AG10803 (cell line): ENCODE measurements at regions not wholly inside any gene's neighbourhood (a gene's known extent, or its start where the extent isn't known, plus 50 kb on each side); places are given as distances from the start of the nearest gene placed in this dataset.

ENCODE experiments used
- DNase-seq: peaks from one replicate; pipeline ENCODE4 v3.0.0; 2010; ENCODE audit warnings: low read depth
- H3K4me3 ChIP-seq: 2 replicates; pipeline ENCODE4 v1.5.1; 2011; ENCODE audit warnings: mild to moderate bottlenecking, low read length, control low read depth
- TF ChIP-seq, protein P1 (sequence below): conservative IDR thresholded peaks from 2 replicates; pipeline ENCODE4 v1.5.1; 2011; ENCODE audit warnings: mild to moderate bottlenecking, low read length, control low read depth, inconsistent platforms

DNA sequence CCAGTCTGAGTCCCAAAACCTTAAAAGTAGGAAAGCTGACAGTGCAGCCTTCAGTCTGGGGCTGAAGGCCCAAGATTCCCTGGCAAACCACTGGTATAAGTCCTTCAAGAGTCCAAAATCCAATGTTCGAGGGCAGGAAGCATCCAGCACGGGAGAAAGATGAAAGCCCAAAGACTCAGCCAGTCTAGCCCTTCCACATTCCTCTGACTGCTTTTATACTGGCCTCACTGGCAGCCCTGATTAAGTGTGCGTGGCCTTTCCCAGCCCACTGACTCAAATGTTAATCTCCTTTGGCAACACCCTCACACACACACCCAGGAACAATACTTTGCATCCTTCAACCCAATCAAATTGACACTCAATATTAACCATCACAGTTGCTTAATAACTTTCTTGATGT is 372.1 kb upstream of the CCDC196 start:
- DNase-seq, result no peak
- TF ChIP-seq, protein P1, sequence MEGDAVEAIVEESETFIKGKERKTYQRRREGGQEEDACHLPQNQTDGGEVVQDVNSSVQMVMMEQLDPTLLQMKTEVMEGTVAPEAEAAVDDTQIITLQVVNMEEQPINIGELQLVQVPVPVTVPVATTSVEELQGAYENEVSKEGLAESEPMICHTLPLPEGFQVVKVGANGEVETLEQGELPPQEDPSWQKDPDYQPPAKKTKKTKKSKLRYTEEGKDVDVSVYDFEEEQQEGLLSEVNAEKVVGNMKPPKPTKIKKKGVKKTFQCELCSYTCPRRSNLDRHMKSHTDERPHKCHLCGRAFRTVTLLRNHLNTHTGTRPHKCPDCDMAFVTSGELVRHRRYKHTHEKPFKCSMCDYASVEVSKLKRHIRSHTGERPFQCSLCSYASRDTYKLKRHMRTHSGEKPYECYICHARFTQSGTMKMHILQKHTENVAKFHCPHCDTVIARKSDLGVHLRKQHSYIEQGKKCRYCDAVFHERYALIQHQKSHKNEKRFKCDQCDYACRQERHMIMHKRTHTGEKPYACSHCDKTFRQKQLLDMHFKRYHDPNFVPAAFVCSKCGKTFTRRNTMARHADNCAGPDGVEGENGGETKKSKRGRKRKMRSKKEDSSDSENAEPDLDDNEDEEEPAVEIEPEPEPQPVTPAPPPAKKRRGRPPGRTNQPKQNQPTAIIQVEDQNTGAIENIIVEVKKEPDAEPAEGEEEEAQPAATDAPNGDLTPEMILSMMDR, result no peak
- no peak overlapping the region for H3K4me3 ChIP-seq

DNA sequence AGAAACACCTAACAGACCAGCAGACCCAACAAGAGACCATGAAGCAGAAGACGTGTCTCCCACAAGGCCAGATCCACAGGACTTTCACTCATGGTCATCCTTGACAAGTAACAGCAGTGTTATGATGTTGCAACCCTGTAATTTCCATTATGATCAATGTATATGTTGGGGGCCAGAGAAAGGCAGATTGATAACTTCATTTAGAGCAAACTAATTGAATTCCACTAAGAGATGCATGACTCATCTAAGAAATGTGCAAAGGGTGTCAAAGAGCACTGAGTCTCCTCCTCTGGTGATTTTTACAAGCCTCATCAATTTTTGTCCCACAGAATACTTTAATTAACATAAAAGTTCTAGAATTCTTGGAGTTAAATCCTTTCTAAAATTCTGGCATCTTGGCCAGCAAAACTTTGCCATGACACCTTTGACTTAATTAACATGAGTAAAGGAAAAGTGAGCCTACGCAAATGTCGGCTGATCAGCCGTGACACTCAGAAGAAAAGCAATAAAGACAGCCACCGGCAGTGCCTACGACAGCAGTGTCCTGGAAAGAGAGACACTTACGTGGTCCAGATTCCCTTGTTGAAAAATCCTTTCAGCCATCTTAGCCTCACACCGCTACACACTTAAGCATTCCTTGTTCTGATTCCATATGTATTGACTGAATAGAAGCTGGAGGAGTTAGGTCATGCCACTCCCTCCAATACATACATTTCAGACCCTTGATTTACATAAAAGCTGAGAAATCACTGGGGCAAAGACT is 370.2 kb upstream of the CCDC196 start:
- no peak for DNase-seq
- no peak overlapping the region for H3K4me3 ChIP-seq
- TF ChIP-seq, protein P1, result no peak

DNA sequence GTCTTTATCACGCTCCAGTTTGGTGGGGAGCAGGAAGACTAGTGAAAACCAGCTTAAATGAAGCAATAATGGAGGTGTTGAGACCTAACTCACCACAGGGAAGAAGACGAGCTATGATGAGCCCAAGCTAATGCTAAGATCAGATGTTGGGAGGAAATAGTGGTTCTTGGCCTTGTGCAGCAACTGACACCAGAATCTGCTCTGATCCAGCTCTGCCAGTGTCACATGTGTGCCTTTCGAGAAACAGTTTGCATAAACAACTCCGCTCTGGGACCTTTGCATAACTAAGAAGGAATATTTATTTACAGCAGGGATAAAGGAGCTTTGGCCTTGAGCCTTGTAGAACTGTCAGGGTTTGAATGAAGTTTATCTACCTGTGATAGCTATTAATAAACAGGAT is 369.4 kb upstream of the CCDC196 start:
- TF ChIP-seq, protein P1, result no peak
- no peak for DNase-seq
- no peak overlapping the region for H3K4me3 ChIP-seq

DNA sequence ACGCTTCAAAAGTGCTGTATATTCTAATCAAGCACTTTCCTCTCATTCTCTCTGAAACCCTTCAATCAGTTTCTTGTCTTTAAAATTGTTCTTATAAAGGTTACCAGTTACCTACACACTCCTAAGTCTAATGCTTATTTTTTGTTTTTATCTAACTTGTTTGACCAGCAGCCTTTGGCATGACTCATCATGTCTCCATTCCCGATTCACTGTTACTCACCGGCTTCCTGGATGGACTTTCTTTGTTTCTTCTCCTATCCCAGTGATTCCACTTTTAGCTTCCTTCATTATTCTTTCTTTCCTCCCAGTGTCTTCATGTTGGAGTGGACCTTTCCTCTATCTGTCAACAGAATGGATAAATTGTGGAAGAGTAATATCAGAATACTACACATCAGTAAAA is 368.6 kb upstream of the CCDC196 start:
- TF ChIP-seq, protein P1, result no peak
- DNase-seq, result peak; percentile 62
- no peak overlapping the region for H3K4me3 ChIP-seq

DNA sequence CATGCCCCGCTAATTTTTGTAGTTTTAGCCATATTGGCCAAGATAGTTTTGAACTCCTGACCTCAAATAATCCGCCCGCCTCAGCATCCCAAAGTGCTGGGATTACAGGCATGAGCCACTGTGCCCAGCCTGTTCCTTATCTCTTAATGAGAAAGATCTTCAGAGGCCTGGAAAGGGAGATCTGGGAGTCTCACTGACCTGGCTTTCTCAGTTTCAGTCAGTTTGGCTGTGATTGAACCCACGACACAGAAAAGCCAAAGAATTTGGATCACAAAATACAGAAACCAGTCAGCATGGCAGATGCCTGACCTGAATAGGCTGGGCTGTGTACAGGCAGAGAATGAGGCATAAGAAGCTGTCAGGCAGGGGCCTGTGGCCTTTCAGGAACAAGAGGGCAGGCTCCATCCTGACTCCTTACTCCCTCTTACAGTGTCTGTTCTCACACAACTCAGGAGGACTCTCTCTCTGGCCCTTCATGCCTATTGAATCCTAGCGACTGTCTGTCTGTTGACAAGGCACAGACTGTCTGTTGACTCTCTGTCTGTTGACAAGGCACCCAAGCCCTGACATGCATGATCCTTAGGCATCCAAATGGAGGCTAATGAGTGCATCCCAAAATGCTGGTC is 366.5 kb upstream of the CCDC196 start:
- TF ChIP-seq, protein P1, result no peak
- DNase-seq, result no peak
- H3K4me3 ChIP-seq, result no peak overlapping the region

DNA sequence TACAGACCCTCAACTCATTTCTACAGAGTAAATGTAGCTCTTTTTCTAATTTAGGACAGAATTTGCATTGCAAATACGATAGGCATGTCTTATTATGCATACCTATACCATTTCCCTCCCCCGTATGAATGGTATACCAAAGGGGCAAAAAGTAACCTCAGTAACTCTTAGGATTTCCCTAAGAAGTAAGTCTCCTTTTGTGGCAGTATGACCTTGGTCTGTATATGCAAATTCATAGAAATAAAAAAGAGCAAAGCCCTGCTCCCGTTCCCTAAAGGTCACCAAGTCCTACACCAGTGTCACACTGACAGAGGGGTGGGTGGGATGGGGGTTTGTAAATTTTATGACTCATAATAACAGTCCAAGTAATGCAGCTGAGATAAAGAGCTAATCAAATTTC is 365.8 kb upstream of the CCDC196 start:
- no peak for DNase-seq
- H3K4me3 ChIP-seq, result no peak overlapping the region
- TF ChIP-seq, protein P1, result no peak

DNA sequence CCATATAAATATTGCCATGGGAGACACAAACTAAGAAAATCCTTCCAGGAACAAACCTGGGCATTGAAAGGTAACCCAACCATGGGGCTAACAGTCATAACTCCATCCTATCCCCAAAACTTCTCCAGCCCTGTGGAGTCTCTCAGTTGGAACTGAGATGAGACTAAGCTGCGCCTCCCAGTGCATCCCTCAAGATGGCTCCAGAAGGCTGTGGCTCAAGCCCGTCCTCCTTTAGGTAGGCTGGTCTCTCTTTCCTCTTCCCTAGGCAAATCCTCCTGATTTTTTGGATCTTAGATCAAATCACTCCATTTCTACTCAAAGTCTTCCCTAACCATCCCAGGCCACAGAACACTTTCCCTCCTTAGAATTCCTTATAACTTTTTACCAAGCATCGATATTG is 364.3 kb upstream of the CCDC196 start:
- TF ChIP-seq, protein P1, result no peak
- no peak overlapping the region for H3K4me3 ChIP-seq
- DNase-seq, result no peak
